Esophagus squamous epithelium (tissue), 4 donors: ENCODE measurements at regions not wholly inside any gene's neighbourhood (a gene's known extent, or its start where the extent isn't known, plus 50 kb on each side); places are given as distances from the start of the nearest gene placed in this dataset.

Experiments
- POLR2A ChIP-seq, 4 donors: fragments of 450-650 bp; IDR thresholded peaks; one replicate each; pipeline ENCODE4 v1.6.1; 2017; ENCODE audit warnings: antibody characterized with exemption in 4 of 4, mild to moderate bottlenecking in 4 of 4, moderate library complexity in 3 of 4
- TF ChIP-seq, protein P1 (sequence below), 6 experiments: fragments of 450-650 bp in 4 of 6; fragments of 200-600 bp in 2 of 6; sonication (generic) in 2 of 6; IDR thresholded peaks; one replicate each; pipeline ENCODE4 v1.5.1; 2016 to 2019; ENCODE audit warnings: antibody characterized with exemption in 6 of 6, mild to moderate bottlenecking in 4 of 6, moderate library complexity in 4 of 6

DNA sequence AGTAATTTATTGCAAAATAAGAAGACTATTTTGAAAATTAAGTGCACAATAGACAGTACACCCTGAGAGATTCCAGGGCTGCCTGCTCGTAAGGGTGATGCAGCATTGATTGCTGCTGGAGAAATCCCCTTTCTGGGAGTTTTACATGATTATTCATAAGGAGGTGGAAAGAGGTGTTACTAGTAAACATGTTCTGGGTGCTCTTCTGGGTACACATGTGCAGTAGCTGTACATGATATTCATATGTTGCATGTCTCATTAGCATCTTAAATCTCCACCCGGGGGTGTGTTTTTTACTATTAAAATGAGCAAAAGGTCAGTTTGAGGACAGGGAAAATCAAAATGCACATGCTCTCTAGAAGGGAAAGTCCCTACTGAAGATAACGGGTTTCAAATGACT, 264.8 kb downstream of the CDK5RAP2 start:
- TF ChIP-seq, protein P1, sequence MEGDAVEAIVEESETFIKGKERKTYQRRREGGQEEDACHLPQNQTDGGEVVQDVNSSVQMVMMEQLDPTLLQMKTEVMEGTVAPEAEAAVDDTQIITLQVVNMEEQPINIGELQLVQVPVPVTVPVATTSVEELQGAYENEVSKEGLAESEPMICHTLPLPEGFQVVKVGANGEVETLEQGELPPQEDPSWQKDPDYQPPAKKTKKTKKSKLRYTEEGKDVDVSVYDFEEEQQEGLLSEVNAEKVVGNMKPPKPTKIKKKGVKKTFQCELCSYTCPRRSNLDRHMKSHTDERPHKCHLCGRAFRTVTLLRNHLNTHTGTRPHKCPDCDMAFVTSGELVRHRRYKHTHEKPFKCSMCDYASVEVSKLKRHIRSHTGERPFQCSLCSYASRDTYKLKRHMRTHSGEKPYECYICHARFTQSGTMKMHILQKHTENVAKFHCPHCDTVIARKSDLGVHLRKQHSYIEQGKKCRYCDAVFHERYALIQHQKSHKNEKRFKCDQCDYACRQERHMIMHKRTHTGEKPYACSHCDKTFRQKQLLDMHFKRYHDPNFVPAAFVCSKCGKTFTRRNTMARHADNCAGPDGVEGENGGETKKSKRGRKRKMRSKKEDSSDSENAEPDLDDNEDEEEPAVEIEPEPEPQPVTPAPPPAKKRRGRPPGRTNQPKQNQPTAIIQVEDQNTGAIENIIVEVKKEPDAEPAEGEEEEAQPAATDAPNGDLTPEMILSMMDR (IDR thresholded peaks at IDR 0.05) = no peak
- no peak for TF ChIP-seq POLR2A (IDR thresholded peaks at IDR 0.05)
